ENCODE measurements at regions not wholly inside any gene's neighbourhood (a gene's known extent, or its start where the extent isn't known, plus 50 kb on each side); places are given as distances from the start of the nearest gene placed in this dataset.

- H3K36me3 ChIP-seq: no peaks in the 10 kb centered on the region
- no peak overlapping the region for H3K27ac ChIP-seq (replicated peaks)
- peaks cover 20% of the 10 kb centered on the region for H3K4me1 ChIP-seq
- no peak for DNase-seq
- no peak for TF ChIP-seq CTCF (IDR thresholded peaks at IDR 0.05; ENCODE audit: borderline replicate concordance)
- H3K4me3 ChIP-seq: no peak overlapping the region
- intact Hi-C loops (cut with micrococcal nuclease): no loop called here
- no peaks in the 10 kb centered on the region for H3K9me3 ChIP-seq (replicated peaks)
- H3K27me3 ChIP-seq (ENCODE audit: low read depth): no peaks in the 10 kb centered on the region
Measured at GRCh38 chr3:159649951-159650350, 338.7 kb upstream of the IL12A start.

GRCh38 chr3:159650726-159651125 lies 337.9 kb upstream of the IL12A start:
- Histone ChIP-seq H3K36me3 (no peaks in the 10 kb centered on the region), H3K27ac (replicated peaks) (no peak overlapping the region), H3K4me3 (no peak overlapping the region), H3K4me1 (peaks cover 25% of the 10 kb centered on the region), H3K9me3 (replicated peaks) (no peaks in the 10 kb centered on the region), H3K27me3 (ENCODE audit: low read depth) (no peaks in the 10 kb centered on the region)
- intact Hi-C loops (cut with micrococcal nuclease): no loop called here
- no peak for DNase-seq
- TF ChIP-seq CTCF (IDR thresholded peaks at IDR 0.05; ENCODE audit: borderline replicate concordance): no peak

GRCh38 chr3:159652452-159652851 lies 336.2 kb upstream of the IL12A start:
- no peaks in the 10 kb centered on the region for H3K27me3 ChIP-seq (ENCODE audit: low read depth)
- no peak for DNase-seq
- intact Hi-C loops (cut with micrococcal nuclease): no loop called here
- H3K4me1 ChIP-seq: peaks cover 32% of the 10 kb centered on the region
- H3K36me3 ChIP-seq: no peaks in the 10 kb centered on the region
- peak overlapping the region; percentile 21 for H3K27ac ChIP-seq (replicated peaks)
- no peak for TF ChIP-seq CTCF (IDR thresholded peaks at IDR 0.05; ENCODE audit: borderline replicate concordance)
- no peak overlapping the region for H3K4me3 ChIP-seq
- no peaks in the 10 kb centered on the region for H3K9me3 ChIP-seq (replicated peaks)

GRCh38 chr3:159654183-159655134 lies 334.2 kb upstream of the IL12A start:
- H3K9me3 ChIP-seq (replicated peaks): no peaks in the 10 kb centered on the region
- peak overlapping the region; percentile 58 for H3K27ac ChIP-seq (replicated peaks)
- no peaks in the 10 kb centered on the region for H3K36me3 ChIP-seq
- H3K27me3 ChIP-seq (ENCODE audit: low read depth): no peaks in the 10 kb centered on the region
- intact Hi-C loops (cut with micrococcal nuclease): no loop called here
- H3K4me3 ChIP-seq: no peak overlapping the region
- TF ChIP-seq CTCF (IDR thresholded peaks at IDR 0.05; ENCODE audit: borderline replicate concordance): no peak
- H3K4me1 ChIP-seq: peaks cover 32% of the 10 kb centered on the region
- DNase-seq: no peak

- Histone ChIP-seq H3K36me3 (no peaks in the 10 kb centered on the region), H3K27me3 (ENCODE audit: low read depth) (no peaks in the 10 kb centered on the region), H3K9me3 (replicated peaks) (no peaks in the 10 kb centered on the region), H3K27ac (replicated peaks) (peak overlapping the region; percentile 58), H3K4me1 (peaks cover 32% of the 10 kb centered on the region), H3K4me3 (no peak overlapping the region)
- DNase-seq: no peak
- no peak for TF ChIP-seq CTCF (IDR thresholded peaks at IDR 0.05; ENCODE audit: borderline replicate concordance)
- intact Hi-C loops (cut with micrococcal nuclease): no loop called here
Measured at GRCh38 chr3:159655202-159655601, 333.4 kb upstream of the IL12A start.
